PC-9 (cell line): ENCODE measurements at regions not wholly inside any gene's neighbourhood (a gene's known extent, or its start where the extent isn't known, plus 50 kb on each side); places are given as distances from the start of the nearest gene placed in this dataset.

Source experiments
- EZH2 ChIP-seq: fragments of 200-600 bp; sonication (generic); IDR thresholded peaks from 2 replicates; pipeline ENCODE4 v1.8.0; 2017; ENCODE audit warnings: antibody characterized with exemption, low read depth
- TF ChIP-seq, protein P1 (sequence below): fragments of 200-600 bp; sonication (generic); conservative IDR thresholded peaks from 2 replicates; pipeline ENCODE4 v1.6.1; 2017; ENCODE audit warnings: mixed run types, antibody characterized with exemption, mild to moderate bottlenecking, moderate library complexity

GRCh38 chr6:145491126-145491525 lies 244.2 kb downstream of the EPM2A start:
- TF ChIP-seq, protein P1, sequence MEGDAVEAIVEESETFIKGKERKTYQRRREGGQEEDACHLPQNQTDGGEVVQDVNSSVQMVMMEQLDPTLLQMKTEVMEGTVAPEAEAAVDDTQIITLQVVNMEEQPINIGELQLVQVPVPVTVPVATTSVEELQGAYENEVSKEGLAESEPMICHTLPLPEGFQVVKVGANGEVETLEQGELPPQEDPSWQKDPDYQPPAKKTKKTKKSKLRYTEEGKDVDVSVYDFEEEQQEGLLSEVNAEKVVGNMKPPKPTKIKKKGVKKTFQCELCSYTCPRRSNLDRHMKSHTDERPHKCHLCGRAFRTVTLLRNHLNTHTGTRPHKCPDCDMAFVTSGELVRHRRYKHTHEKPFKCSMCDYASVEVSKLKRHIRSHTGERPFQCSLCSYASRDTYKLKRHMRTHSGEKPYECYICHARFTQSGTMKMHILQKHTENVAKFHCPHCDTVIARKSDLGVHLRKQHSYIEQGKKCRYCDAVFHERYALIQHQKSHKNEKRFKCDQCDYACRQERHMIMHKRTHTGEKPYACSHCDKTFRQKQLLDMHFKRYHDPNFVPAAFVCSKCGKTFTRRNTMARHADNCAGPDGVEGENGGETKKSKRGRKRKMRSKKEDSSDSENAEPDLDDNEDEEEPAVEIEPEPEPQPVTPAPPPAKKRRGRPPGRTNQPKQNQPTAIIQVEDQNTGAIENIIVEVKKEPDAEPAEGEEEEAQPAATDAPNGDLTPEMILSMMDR, result no peak
- no peak for TF ChIP-seq EZH2
